HPDE6-E6E7 (cell line): ENCODE measurements at regions not wholly inside any gene's neighbourhood (a gene's known extent, or its start where the extent isn't known, plus 50 kb on each side); places are given as distances from the start of the nearest gene placed in this dataset.
"Not testable (repeated sequence)": the region's sequence is repeated elsewhere in the genome, so short reads cannot be mapped to it uniquely, and the experiment has no call there.

ENCODE experiments used
- DNase-seq: peaks from one replicate; pipeline ENCODE4 v3.0.0; 2011; ENCODE audit warnings: missing footprints; ENCODE audit errors: extremely low spot score

DNA sequence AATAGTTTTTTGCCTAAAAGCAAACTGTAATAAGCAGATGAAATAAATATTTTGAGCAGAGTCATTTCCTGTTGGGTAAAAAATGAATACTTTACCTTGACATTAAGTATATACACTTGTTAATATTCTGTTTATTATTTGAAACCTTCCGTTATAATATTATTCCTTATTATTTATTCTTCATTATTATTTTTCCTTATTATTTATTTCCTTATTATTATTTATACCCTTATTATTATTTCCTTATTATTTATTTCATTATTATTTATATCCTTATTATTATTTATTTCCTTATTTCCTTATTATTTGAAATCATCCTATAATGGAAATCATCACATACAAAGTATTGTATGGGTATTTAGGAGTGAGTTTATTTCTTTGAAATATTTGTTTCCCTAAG is 232.2 kb upstream of the RBBP8 start:
- DNase-seq = no peak

GRCh38 chr18:22701326-22701725 is 231.8 kb upstream of the RBBP8 start:
- DNase-seq = no peak

GRCh38 chr18:22701795-22702194 is 231.3 kb upstream of the RBBP8 start:
- no peak for DNase-seq

- no peak for DNase-seq
Measured at GRCh38 chr18:22702806-22703205, 230.3 kb upstream of the RBBP8 start.

- DNase-seq = peak; percentile 43
Measured at GRCh38 chr18:22703883-22704585, 229.1 kb upstream of the RBBP8 start.

- no peak for DNase-seq
Measured at GRCh38 chr18:22704586-22704918, 228.6 kb upstream of the RBBP8 start.

- DNase-seq = peak; percentile 59
Measured at GRCh38 chr18:22705328-22705727, 227.8 kb upstream of the RBBP8 start.

GRCh38 chr18:22706025-22706424 is 227.1 kb upstream of the RBBP8 start:
- DNase-seq = not testable (repeated sequence)

DNA sequence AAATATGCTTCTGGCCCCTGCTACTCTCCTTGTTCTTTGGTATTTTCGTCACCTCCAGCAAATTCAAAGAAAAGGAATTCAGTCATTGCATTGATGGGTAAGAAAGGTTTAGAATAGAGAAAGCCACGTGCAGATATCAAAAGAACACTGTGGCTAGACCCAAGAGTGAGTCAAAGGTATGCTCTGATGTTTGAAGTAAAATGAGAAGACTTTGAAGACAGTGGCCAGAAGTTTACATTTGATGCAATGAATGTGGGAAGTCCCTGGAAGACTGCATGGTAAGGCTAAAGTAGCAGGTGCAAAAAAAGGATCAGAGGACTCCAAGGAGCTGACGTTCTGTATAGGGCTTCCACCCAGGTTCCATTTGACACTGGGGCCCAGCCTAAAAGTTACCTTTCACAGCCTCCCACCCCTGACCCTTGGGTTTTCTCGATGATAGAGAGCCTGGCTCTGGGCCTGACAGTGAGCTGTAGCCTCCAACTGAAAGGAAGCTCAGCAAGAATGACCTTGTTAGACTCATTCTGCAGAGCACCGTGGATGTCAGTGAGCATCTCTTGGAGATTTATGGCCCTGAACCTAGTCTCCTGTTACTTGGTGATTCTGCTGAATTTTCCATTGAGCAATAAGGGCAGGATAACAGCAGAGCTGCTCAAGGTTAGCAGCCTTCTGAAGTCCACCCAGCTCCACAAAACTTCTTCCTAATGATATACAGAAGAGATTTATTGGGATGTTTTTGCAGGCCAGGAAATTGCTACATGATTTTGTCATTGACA is 223.7 kb upstream of the RBBP8 start:
- DNase-seq = no peak

DNA sequence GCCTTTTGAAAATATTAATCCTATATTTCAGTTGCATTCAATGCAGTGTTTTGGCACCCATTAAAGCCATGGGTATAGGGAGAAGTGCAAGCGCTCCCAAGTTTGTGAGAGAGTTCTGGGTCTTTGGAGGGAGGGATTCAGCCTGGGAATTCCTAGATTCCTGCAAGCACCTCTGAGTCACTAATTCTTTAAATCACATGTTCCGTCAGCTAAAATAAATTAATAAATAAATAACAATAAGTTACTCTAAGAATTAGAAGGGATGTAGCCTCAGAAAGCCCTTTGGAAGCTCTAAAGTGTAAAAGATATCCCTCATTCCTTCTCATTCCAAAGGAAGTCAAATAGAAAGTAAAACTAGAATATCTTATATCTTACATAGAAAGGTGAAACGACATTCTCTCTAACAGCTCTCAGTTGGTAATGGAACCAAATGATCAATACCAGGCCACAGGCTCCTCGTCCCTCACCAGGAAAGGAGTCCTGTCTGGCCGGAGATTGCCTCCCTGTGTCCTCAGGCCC is 222.4 kb upstream of the RBBP8 start:
- DNase-seq = no peak

DNA sequence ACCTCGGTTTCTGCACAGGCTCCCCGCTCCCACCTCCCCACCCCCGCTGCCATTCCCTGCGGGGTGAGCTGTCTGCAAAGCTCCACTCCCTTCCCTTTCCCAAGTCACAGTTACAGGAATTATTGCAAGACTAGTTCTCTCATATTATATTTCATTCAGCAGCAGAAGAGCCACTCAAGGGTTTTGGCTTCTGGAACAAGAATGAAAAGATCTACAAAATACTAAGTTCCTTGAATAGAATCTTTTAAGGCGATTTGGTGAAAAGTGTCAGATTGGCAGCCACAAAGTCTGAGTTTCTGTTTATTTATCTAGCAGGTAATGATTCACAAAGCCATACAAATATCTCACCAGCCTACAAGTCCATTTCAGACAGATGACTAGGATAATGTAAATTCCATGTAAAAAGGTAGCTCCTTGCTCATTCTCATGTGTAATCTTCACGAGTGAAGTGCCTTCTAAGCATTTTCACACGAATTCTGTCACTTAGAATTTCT is 221.9 kb upstream of the RBBP8 start:
- DNase-seq = peak; percentile 70

DNA sequence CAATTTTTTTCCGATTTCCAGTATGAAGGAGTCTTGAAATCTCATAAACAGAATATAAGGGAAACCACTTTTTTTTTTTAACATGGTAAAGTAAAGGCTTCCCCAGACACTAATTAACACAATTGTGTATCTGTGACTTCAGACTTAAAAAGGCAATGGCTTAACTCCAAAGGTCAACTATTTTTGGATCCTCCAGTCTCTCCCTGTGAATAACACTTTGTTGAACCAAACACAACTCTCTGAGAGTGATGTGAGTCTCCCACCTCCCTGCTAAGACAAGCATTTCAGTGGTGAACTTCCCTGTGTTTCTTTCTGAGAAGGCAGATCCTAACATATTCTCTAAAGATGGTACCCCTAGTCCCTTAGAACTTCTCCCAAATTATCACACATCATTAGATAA is 219.6 kb upstream of the RBBP8 start:
- no peak for DNase-seq

DNA sequence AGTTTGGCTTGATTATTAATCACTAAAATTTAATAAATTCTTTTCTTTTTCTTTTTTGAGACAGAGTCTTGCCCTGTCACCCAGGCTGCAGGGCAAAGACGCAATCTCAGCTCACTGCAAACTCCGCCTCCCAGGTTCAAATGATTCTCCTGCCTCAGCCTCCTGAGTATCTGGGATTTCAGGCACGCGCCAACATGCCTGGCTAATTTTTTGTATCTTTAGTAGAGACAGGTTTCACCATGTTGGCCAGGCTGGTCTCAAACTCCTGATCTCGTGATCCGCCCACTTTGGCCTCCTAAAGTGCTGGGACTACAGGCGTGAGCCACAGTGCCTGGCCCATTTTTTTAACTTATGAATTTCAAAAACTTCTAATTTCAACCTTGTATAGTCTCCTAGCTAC is 215.6 kb upstream of the RBBP8 start:
- DNase-seq = not testable (repeated sequence)

- DNase-seq = no peak
Measured at GRCh38 chr18:22723221-22723620, 209.9 kb upstream of the RBBP8 start.

DNA sequence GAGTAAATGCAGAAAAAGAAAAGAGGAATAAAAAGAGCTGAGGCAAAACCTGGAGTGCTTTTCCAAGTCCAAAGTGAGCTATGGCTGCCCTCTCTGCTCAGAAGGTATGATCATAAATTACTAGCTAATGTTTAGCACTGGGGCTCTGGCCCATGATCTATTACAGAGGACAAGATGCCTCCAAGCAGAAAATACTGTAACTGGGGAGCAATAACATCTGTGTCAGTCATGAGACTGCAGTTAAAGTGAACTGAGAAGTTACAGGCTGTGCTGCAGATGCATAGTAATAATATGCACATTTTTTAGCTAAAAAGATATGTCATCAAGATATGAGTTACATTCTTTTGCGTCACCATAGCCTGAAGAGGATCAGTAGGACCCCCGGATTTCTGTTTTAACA is 209.4 kb upstream of the RBBP8 start:
- no peak for DNase-seq

- DNase-seq = no peak
Measured at GRCh38 chr18:22726469-22726868, 206.7 kb upstream of the RBBP8 start.

GRCh38 chr18:22728016-22728415 is 205.1 kb upstream of the RBBP8 start:
- DNase-seq = no peak

DNA sequence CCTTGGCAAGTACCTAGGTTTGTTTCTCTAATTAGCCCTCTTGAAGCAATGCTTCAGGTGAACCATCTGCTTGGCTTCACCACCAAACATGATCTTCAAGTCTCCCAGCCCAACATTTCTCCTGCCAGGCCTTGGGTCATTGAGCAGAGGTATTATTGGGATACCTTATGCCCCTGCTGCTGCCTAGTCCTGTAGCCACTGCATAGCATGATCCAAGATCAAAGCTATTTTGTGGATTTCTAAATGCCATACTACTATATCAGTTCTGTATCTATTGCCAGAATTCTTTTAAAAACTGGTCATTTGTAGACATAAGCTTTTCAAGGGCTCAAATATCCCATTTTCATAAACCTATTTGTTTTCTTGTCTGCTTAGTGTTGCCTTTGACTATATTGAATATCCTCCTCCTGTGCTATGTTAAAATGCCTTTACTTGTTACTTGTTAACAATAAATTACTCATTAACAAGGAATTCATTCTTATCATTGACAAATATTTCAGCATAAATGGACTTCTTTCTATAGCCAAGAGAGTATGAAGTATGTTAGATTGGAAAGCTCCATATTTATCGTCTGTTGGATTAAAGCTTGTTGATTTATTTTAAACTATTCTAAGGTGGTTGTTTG is 204.5 kb upstream of the RBBP8 start:
- DNase-seq = no peak

- no peak for DNase-seq
Measured at GRCh38 chr18:22731398-22731797, 201.7 kb upstream of the RBBP8 start.

DNA sequence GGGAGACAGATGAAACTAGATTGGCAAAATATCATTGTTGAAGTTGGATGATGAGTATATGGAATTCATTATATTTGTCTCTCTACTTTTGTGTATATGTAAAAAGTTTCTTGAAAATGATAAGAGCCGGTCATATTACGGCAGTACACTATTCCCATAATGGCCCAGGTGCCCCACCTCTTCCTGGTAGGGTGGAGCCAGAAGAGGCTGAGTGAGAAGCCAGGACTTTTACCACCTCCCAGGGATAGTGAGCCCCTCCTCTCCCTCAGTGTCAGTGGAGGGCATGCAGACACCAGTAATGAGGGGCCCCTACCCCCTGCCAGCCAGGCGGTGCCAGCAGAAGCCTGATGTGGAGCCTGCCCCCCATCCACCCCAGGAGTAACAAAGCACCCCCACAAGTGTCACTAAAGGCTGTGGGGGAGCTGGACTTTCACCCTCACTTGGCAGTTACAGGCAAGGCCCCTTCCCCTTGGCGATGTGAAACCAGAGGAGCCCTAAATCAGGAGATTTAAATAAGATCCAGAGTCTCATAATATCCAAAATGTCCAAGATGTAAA is 198.9 kb upstream of the RBBP8 start:
- no peak for DNase-seq

- DNase-seq = no peak
Measured at GRCh38 chr18:22734791-22735627, 198.1 kb upstream of the RBBP8 start.
